ENCODE measurements at regions not wholly inside any gene's neighbourhood (a gene's known extent, or its start where the extent isn't known, plus 50 kb on each side); places are given as distances from the start of the nearest gene placed in this dataset.

DNA sequence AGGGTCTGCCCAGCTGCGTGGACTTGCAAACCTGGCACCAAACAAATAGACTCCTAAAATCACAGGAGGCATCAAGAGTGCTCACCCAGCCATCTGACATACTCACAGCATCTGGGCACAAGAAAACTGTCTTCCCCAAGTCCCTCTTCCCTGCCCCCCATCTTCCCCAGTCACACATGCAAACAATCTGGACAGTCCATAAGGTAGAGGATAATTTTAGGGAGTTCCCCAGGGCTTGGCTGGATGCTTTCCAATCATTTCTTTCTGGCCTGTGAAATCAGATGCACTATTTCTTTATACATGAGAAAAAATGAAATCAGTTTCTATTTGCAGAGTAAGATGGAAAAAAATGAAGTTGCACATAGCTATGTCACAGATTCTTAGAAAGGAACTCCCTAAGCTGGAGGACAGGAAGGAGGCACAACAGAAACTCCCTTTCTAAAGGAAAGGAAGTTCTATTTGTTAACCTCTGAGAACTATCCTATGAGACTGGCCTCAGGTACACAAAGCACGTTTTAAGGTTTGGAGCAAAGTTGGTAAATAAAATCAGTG is 342.3 kb downstream of the HNRNPD start:
- TF ChIP-seq, protein P1, sequence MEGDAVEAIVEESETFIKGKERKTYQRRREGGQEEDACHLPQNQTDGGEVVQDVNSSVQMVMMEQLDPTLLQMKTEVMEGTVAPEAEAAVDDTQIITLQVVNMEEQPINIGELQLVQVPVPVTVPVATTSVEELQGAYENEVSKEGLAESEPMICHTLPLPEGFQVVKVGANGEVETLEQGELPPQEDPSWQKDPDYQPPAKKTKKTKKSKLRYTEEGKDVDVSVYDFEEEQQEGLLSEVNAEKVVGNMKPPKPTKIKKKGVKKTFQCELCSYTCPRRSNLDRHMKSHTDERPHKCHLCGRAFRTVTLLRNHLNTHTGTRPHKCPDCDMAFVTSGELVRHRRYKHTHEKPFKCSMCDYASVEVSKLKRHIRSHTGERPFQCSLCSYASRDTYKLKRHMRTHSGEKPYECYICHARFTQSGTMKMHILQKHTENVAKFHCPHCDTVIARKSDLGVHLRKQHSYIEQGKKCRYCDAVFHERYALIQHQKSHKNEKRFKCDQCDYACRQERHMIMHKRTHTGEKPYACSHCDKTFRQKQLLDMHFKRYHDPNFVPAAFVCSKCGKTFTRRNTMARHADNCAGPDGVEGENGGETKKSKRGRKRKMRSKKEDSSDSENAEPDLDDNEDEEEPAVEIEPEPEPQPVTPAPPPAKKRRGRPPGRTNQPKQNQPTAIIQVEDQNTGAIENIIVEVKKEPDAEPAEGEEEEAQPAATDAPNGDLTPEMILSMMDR (IDR thresholded peaks at IDR 0.05 in 8 of 11, conservative IDR thresholded peaks at IDR 0.05 in 3 of 11), result no peak
- TF ChIP-seq POLR2A (IDR thresholded peaks at IDR 0.05) (no peak), POLR2AphosphoS5 (IDR thresholded peaks at IDR 0.05) (no peak)

Data from spleen (tissue), 7 donors.